ENCODE measurements at regions not wholly inside any gene's neighbourhood (a gene's known extent, or its start where the extent isn't known, plus 50 kb on each side); places are given as distances from the start of the nearest gene placed in this dataset.

DNA sequence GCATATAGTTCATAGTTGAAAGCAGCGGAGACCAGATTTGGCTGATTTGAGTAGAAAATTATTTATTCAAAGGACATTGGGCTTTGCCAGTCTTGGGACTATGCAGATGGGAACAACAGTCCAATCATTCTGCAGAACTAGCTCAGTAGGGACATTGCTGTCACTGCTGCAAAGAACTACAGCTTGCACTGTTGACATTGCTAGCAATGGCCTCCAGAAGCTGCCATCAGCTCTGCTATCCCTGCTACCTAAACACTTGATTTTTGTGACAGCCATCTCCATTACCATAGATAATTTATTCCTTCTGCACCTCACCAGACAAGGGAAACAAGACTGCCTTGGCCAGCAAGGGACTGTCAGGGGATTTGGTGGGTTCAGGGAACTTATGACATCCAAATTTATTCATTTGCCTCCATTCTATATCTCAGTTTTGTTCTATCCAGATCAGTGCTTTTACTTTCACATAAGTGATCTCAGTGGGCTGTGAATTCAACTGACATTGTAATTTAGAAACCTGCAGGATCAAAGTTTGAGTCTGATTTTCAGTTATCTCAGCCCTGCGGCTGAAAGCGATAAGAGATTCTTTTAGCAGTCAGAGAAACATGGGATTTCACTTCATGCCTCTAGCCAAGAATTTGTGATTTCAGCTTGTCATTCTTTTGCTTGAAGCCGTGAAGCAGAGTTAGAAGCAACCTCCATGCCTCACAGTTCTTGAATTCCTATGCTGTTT, 136.7 kb upstream of the FBXO33 start:
- H3K9me2 ChIP-seq (ENCODE audit: insufficient read depth) = no peaks in the 10 kb centered on the region
- H3K4me3 ChIP-seq (replicated peaks in 1 of 2; ENCODE audit: low read depth in 1 of 2, low read length in 2 of 2) = no peak overlapping the region
- H3K4me2 ChIP-seq (ENCODE audit: low read length) = no peak overlapping the region
- ChIA-PET RAD21 (ENCODE audit: low non-redundant PET in 1 of 2, low total read pairs in 2 of 2, uncharacterized antibody in 2 of 2, unreplicated experiment in 2 of 2) (no interaction called here), POLR2A (no interaction called here), CTCF (no interaction called here)
- no TSS peak for BruUV-seq (replicated peaks)
- intact Hi-C loops (cut with micrococcal nuclease) = no loop called here
- no peak overlapping the region for H2AFZ ChIP-seq (ENCODE audit: low read depth, low read length, poor library complexity, severe bottlenecking)
- no peaks in the 10 kb centered on the region for H3K27me3 ChIP-seq (ENCODE audit: insufficient read depth, low read length)
- no peaks in the 10 kb centered on the region for H4K20me1 ChIP-seq (ENCODE audit: insufficient read depth)
- no peak for TF ChIP-seq RAD21 (IDR thresholded peaks at IDR 0.05; ENCODE audit: low read depth)
- TF ChIP-seq, protein P1, sequence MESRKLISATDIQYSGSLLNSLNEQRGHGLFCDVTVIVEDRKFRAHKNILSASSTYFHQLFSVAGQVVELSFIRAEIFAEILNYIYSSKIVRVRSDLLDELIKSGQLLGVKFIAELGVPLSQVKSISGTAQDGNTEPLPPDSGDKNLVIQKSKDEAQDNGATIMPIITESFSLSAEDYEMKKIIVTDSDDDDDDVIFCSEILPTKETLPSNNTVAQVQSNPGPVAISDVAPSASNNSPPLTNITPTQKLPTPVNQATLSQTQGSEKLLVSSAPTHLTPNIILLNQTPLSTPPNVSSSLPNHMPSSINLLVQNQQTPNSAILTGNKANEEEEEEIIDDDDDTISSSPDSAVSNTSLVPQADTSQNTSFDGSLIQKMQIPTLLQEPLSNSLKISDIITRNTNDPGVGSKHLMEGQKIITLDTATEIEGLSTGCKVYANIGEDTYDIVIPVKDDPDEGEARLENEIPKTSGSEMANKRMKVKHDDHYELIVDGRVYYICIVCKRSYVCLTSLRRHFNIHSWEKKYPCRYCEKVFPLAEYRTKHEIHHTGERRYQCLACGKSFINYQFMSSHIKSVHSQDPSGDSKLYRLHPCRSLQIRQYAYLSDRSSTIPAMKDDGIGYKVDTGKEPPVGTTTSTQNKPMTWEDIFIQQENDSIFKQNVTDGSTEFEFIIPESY (IDR thresholded peaks at IDR 0.05; ENCODE audit: extremely low read depth, insufficient replicate concordance, low read length) = no peak
- no peak for TF ChIP-seq ZFX (IDR thresholded peaks at IDR 0.05)
- TF ChIP-seq ELF1 (IDR thresholded peaks at IDR 0.05; ENCODE audit: borderline replicate concordance, low read depth) = no peak
- TF ChIP-seq, protein P2, sequence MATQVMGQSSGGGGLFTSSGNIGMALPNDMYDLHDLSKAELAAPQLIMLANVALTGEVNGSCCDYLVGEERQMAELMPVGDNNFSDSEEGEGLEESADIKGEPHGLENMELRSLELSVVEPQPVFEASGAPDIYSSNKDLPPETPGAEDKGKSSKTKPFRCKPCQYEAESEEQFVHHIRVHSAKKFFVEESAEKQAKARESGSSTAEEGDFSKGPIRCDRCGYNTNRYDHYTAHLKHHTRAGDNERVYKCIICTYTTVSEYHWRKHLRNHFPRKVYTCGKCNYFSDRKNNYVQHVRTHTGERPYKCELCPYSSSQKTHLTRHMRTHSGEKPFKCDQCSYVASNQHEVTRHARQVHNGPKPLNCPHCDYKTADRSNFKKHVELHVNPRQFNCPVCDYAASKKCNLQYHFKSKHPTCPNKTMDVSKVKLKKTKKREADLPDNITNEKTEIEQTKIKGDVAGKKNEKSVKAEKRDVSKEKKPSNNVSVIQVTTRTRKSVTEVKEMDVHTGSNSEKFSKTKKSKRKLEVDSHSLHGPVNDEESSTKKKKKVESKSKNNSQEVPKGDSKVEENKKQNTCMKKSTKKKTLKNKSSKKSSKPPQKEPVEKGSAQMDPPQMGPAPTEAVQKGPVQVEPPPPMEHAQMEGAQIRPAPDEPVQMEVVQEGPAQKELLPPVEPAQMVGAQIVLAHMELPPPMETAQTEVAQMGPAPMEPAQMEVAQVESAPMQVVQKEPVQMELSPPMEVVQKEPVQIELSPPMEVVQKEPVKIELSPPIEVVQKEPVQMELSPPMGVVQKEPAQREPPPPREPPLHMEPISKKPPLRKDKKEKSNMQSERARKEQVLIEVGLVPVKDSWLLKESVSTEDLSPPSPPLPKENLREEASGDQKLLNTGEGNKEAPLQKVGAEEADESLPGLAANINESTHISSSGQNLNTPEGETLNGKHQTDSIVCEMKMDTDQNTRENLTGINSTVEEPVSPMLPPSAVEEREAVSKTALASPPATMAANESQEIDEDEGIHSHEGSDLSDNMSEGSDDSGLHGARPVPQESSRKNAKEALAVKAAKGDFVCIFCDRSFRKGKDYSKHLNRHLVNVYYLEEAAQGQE (IDR thresholded peaks at IDR 0.05; ENCODE audit: low read depth) = no peak
- TF ChIP-seq POLR2AphosphoS5 (IDR thresholded peaks at IDR 0.05; ENCODE audit: low read depth, low read length) = no peak
- TF ChIP-seq EGR1 (IDR thresholded peaks at IDR 0.05; ENCODE audit: low read depth) = no peak
- TF ChIP-seq, protein P3, sequence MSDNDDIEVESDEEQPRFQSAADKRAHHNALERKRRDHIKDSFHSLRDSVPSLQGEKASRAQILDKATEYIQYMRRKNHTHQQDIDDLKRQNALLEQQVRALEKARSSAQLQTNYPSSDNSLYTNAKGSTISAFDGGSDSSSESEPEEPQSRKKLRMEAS (IDR thresholded peaks at IDR 0.05) = no peak
- TF ChIP-seq CEBPB (IDR thresholded peaks at IDR 0.05; ENCODE audit: low read depth) = no peak
- no peak for TF ChIP-seq ZNF274 (IDR thresholded peaks at IDR 0.05; ENCODE audit: low read depth, low read length)
- no peak for TF ChIP-seq SIN3A (IDR thresholded peaks at IDR 0.05; ENCODE audit: low read depth)
- TF ChIP-seq SRF (IDR thresholded peaks at IDR 0.05; ENCODE audit: low read depth) = no peak
- TF ChIP-seq SP1 (IDR thresholded peaks at IDR 0.05; ENCODE audit: low read depth) = no peak
- no peak for TF ChIP-seq EZH2phosphoT487 (IDR thresholded peaks at IDR 0.05; ENCODE audit: borderline replicate concordance)
- no peak for TF ChIP-seq EZH2 (IDR thresholded peaks at IDR 0.05)
- no peak for TF ChIP-seq CBX3 (IDR thresholded peaks at IDR 0.05; ENCODE audit: low read depth)
- TF ChIP-seq, protein P4, sequence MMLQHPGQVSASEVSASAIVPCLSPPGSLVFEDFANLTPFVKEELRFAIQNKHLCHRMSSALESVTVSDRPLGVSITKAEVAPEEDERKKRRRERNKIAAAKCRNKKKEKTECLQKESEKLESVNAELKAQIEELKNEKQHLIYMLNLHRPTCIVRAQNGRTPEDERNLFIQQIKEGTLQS (IDR thresholded peaks at IDR 0.05) = no peak
- no peaks in the 10 kb centered on the region for H3K4me1 ChIP-seq (ENCODE audit: control insufficient read depth in 1 of 2, insufficient read depth in 2 of 2, low read length in 2 of 2)
- no peak overlapping the region for H3K27ac ChIP-seq (ENCODE audit: low read depth, low read length)
- H3K9me3 ChIP-seq (ENCODE audit: control insufficient read depth in 1 of 2, insufficient read depth in 1 of 2, low read depth in 1 of 2, low read length in 2 of 2) = no peaks in the 10 kb centered on the region
- H3K79me2 ChIP-seq (ENCODE audit: insufficient read depth, low read length) = no peaks in the 10 kb centered on the region
- H3K36me3 ChIP-seq (ENCODE audit: control insufficient read depth in 1 of 2, insufficient read depth in 2 of 2, low read length in 2 of 2) = no peaks in the 10 kb centered on the region
- no peak for ATAC-seq
- DNase-seq (ENCODE audit: low read depth, low spot score) = no peak
- no peak overlapping the region for H3K9ac ChIP-seq (ENCODE audit: low read length)
